Kidney (tissue), 13 donors: ENCODE measurements at regions not wholly inside any gene's neighbourhood (a gene's known extent, or its start where the extent isn't known, plus 50 kb on each side); places are given as distances from the start of the nearest gene placed in this dataset.

ENCODE experiments used
- DNase-seq, 5 donors: peaks; one replicate each; pipeline ENCODE4 v3.0.0-alpha.2; 2013 to 2020
- FAIRE-seq: peaks from 2 replicates; lab custom pipeline; 2012; peaks lifted over from hg19 to GRCh38; lab: Jason Lieb, UNC
- H3K27ac ChIP-seq, 2 donors: one replicate each; pipeline ENCODE4 v1.7.0; 2013; ENCODE audit warnings: low read depth in 2 of 2, low read length in 2 of 2, inconsistent platforms in 1 of 2
- H3K27me3 ChIP-seq: one replicate; pipeline ENCODE4 v1.7.1; 2013; ENCODE audit warnings: low read length, inconsistent platforms; ENCODE audit not compliant: control insufficient read depth, insufficient read depth
- H3K36me3 ChIP-seq, 3 donors: one replicate each; pipeline versions ENCODE4 v1.7.0 to v1.7.1; 2013; ENCODE audit warnings: low read length in 3 of 3, control low read depth in 1 of 3, inconsistent platforms in 1 of 3; ENCODE audit not compliant: insufficient read depth in 3 of 3, control insufficient read depth in 2 of 3
- H3K4me1 ChIP-seq, 3 donors: one replicate each; pipeline versions ENCODE4 v1.7.0 to v1.7.1; 2013; ENCODE audit warnings: low read length in 3 of 3, inconsistent platforms in 1 of 3, low read depth in 1 of 3; ENCODE audit not compliant: control insufficient read depth in 2 of 3, insufficient read depth in 2 of 3
- H3K4me3 ChIP-seq, 3 donors: one replicate each; pipeline versions ENCODE4 v1.7.0 to v1.8.1; 2013; ENCODE audit warnings: low read length in 3 of 3, control low read depth in 1 of 3, inconsistent platforms in 1 of 3
- H3K9ac ChIP-seq, 3 donors: one replicate each; pipeline versions ENCODE4 v1.7.0 to v1.7.1; 2013; ENCODE audit warnings: low read length in 3 of 3, control low read depth in 1 of 3, inconsistent platforms in 1 of 3
- H3K9me3 ChIP-seq, 3 donors: one replicate each; pipeline versions ENCODE4 v1.7.0 to v1.7.1; 2013; ENCODE audit warnings: low read length in 3 of 3, control low read depth in 1 of 3, inconsistent platforms in 1 of 3; ENCODE audit not compliant: control insufficient read depth in 2 of 3, insufficient read depth in 1 of 3
- CTCF ChIP-seq: IDR thresholded peaks from 3 replicates; pipeline ENCODE4 v1.5.1; 2012; ENCODE audit warnings: mild to moderate bottlenecking, moderate library complexity, borderline replicate concordance; ENCODE audit not compliant: insufficient read depth; ENCODE audit errors: extremely low read depth
- intact Hi-C: fragments of 100-400 bp; cut with DNase I; formaldehyde crosslinking; loops from one replicate; pipeline ENCODE4 v1.11.1; 2022
- donor health status: control.
- donor health status: control.
- donor health status: control.
- donor health status: control.
- donor health status: control.
- donor health status: DM: yes; HTN: yes; CAD: no.
- donor health status: Normal renal cell carcinoma (clear cell type).

GRCh38 chr9:69986970-69987369 is 56.7 kb upstream of the MAMDC2 start:
- intact Hi-C loops: no loop called here

GRCh38 chr9:69987457-69987856 is 56.2 kb upstream of the MAMDC2 start:
- Histone ChIP-seq H3K4me3 (no peak overlapping the region), H3K36me3 (no peaks in the 10 kb centered on the region), H3K27ac (no peak overlapping the region), H3K9ac (no peak overlapping the region), H3K27me3 (no peaks in the 10 kb centered on the region), H3K4me1 (no peaks in the 10 kb centered on the region), H3K9me3 (no peaks in the 10 kb centered on the region)
- no peak for DNase-seq
- intact Hi-C loops: no loop called here
- no peak for TF ChIP-seq CTCF
- no peak for FAIRE-seq

More at GRCh38 chr9:69986970-69987369, 56.7 kb upstream of the MAMDC2 start:
- no peak for DNase-seq
- TF ChIP-seq CTCF: no peak
- no peaks in the 10 kb centered on the region for H3K27me3 ChIP-seq
- no peak overlapping the region for H3K4me3 ChIP-seq
- no peaks in the 10 kb centered on the region for H3K4me1 ChIP-seq
- no peak for FAIRE-seq
- no peaks in the 10 kb centered on the region for H3K36me3 ChIP-seq
- H3K9ac ChIP-seq: no peak overlapping the region
- H3K9me3 ChIP-seq: no peaks in the 10 kb centered on the region
- no peak overlapping the region for H3K27ac ChIP-seq

- H3K27ac ChIP-seq: no peak overlapping the region
- FAIRE-seq: no peak
Observed at GRCh38 chr9:69993110-69993509, 50.5 kb upstream of the MAMDC2 start.

More at GRCh38 chr9:69993110-69993509, 50.5 kb upstream of the MAMDC2 start:
- intact Hi-C loops: no loop called here
- Histone ChIP-seq H3K9me3 (no peaks in the 10 kb centered on the region), H3K4me1 (no peaks in the 10 kb centered on the region), H3K36me3 (no peaks in the 10 kb centered on the region), H3K9ac (no peak overlapping the region), H3K4me3 (no peak overlapping the region), H3K27me3 (no peaks in the 10 kb centered on the region)
- no peak for DNase-seq
- no peak for TF ChIP-seq CTCF
